ENCODE measurements at regions not wholly inside any gene's neighbourhood (a gene's known extent, or its start where the extent isn't known, plus 50 kb on each side); places are given as distances from the start of the nearest gene placed in this dataset.

- TF ChIP-seq CTCF (conservative IDR thresholded peaks at IDR 0.05; ENCODE audit: low read length) (no peak), EZH2phosphoT487 (IDR thresholded peaks at IDR 0.05; ENCODE audit: borderline replicate concordance) (no peak)
Observed at GRCh38 chr14:31944256-31945073, 132.6 kb upstream of the ARHGAP5 start.
